ENCODE measurements at regions not wholly inside any gene's neighbourhood (a gene's known extent, or its start where the extent isn't known, plus 50 kb on each side); places are given as distances from the start of the nearest gene placed in this dataset.

DNA sequence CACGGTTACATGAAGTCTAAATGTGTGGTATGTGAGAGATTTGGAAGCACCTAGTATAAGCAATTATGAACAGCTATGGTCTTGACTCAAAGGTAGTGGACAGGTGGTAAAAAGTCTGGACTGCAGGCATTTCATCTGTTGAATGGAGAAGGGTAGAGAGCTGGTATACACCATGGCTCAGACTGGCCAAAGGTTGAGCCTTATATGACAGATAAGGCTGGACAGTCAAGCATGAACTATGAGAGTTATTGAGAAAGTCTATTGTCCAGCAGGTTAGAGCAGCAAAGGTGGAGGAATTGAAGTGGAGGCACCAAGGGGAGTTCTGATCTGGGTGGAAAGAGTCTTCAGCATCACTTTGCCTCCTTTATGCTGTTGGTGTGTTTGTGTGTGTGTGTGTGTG is 346.7 kb upstream of the SLC14A2 start:
- ATAC-seq (ENCODE audit: low read depth) = no peak
- Histone ChIP-seq H3K79me2 (ENCODE audit: control insufficient read depth, insufficient read depth, low read length) (no peaks in the 10 kb centered on the region), H3K9me3 (ENCODE audit: control extremely low read depth in 1 of 3, control insufficient read depth in 2 of 3, insufficient read depth in 1 of 3, low read length in 2 of 3) (peaks cover 0 to 2% (median 0%) of the 10 kb centered on the region in 3 donors), H3K27me3 (replicated peaks in 1 of 4; ENCODE audit: control extremely low read depth in 1 of 4, control insufficient read depth in 3 of 4, insufficient read depth in 4 of 4, low read length in 3 of 4) (peaks cover 0 to 2% (median 0%) of the 10 kb centered on the region in 4 experiments), H3K27ac (ENCODE audit: low read length in 2 of 2) (no peak overlapping the region), H3K4me2 (replicated peaks; ENCODE audit: low read depth, low read length, poor library complexity, severe bottlenecking) (no peak overlapping the region), H2AFZ (ENCODE audit: insufficient read depth, low read depth, low read length, poor library complexity, severe bottlenecking) (no peak overlapping the region), H3K4me1 (ENCODE audit: control insufficient read depth in 2 of 2, insufficient read depth in 2 of 2, low read length in 2 of 2) (no peaks in the 10 kb centered on the region), H3K9ac (ENCODE audit: low read length) (no peak overlapping the region), H3K4me3 (ENCODE audit: control extremely low read depth in 1 of 5, extremely low read depth in 1 of 5, insufficient read depth in 1 of 5, low read depth in 2 of 5, low read length in 4 of 5) (no peak overlapping the region), H4K20me1 (ENCODE audit: control insufficient read depth, insufficient read depth, low read length, poor library complexity, severe bottlenecking) (no peaks in the 10 kb centered on the region), H3K36me3 (replicated peaks in 1 of 2; ENCODE audit: control extremely low read depth in 1 of 2, control insufficient read depth in 1 of 2, extremely low read depth in 1 of 2, insufficient read depth in 2 of 2, low read length in 1 of 2) (no peaks in the 10 kb centered on the region)
- DNase-seq = no peak
- POLR2A ChIA-PET = no interaction called here
- 100% methylated on average over 1 of the region's 1 CpG for WGBS (ENCODE audit: insufficient coverage)
- H3K4me3 Mint-ChIP-seq = no peak overlapping the region
- CTCF ChIA-PET = no interaction called here
- H3K4me1 Mint-ChIP-seq = no peaks in the 10 kb centered on the region
- intact Hi-C loops (cut with micrococcal nuclease) = no loop called here
- no peaks in the 10 kb centered on the region for H3K9me3 Mint-ChIP-seq (ENCODE audit: insufficient read depth)
- H3K27ac Mint-ChIP-seq = no peak overlapping the region
- TF ChIP-seq EZH2 (IDR thresholded peaks at IDR 0.05; ENCODE audit: borderline replicate concordance, insufficient read depth, low read depth, low read length, poor library complexity, severe bottlenecking) = no peak
- TF ChIP-seq, protein P1, sequence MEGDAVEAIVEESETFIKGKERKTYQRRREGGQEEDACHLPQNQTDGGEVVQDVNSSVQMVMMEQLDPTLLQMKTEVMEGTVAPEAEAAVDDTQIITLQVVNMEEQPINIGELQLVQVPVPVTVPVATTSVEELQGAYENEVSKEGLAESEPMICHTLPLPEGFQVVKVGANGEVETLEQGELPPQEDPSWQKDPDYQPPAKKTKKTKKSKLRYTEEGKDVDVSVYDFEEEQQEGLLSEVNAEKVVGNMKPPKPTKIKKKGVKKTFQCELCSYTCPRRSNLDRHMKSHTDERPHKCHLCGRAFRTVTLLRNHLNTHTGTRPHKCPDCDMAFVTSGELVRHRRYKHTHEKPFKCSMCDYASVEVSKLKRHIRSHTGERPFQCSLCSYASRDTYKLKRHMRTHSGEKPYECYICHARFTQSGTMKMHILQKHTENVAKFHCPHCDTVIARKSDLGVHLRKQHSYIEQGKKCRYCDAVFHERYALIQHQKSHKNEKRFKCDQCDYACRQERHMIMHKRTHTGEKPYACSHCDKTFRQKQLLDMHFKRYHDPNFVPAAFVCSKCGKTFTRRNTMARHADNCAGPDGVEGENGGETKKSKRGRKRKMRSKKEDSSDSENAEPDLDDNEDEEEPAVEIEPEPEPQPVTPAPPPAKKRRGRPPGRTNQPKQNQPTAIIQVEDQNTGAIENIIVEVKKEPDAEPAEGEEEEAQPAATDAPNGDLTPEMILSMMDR (IDR thresholded peaks at IDR 0.05) = no peak
- peaks cover 43% of the 10 kb centered on the region for H3K27me3 Mint-ChIP-seq

DNA sequence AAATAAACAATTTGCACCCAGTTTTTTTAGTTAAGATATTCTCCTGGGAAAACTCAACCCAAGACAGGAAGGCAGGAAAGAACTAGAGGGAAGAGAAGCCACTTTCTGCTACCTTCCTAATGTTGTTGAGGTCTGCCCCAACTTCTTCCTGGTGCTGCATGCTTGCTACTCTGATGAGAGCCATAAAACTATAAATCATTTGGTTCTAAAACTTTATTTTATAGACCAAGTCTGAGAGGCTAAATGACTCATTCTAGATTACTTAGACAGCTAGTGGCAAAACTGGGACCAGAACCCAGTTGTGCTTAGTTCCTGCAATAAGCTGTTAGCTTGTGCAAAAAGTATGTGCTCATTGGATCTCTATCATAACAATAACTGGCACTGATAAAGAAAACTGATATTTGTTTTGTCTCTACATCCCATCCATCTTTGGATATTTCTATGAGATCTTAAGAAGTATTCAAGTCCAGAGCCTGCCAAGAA is 344.9 kb upstream of the SLC14A2 start:
- Histone ChIP-seq H3K4me1 (ENCODE audit: control insufficient read depth in 2 of 2, insufficient read depth in 2 of 2, low read length in 2 of 2) (no peaks in the 10 kb centered on the region), H3K9me3 (ENCODE audit: control extremely low read depth in 1 of 3, control insufficient read depth in 2 of 3, insufficient read depth in 1 of 3, low read length in 2 of 3) (peaks cover 0 to 2% (median 0%) of the 10 kb centered on the region in 3 donors), H4K20me1 (ENCODE audit: control insufficient read depth, insufficient read depth, low read length, poor library complexity, severe bottlenecking) (no peaks in the 10 kb centered on the region), H3K4me3 (ENCODE audit: control extremely low read depth in 1 of 5, extremely low read depth in 1 of 5, insufficient read depth in 1 of 5, low read depth in 2 of 5, low read length in 4 of 5) (no peak overlapping the region), H3K27me3 (replicated peaks in 1 of 4; ENCODE audit: control extremely low read depth in 1 of 4, control insufficient read depth in 3 of 4, insufficient read depth in 4 of 4, low read length in 3 of 4) (peaks cover 0 to 2% (median 0%) of the 10 kb centered on the region in 4 experiments), H3K27ac (ENCODE audit: low read length in 2 of 2) (no peak overlapping the region), H3K4me2 (replicated peaks; ENCODE audit: low read depth, low read length, poor library complexity, severe bottlenecking) (no peak overlapping the region), H3K36me3 (replicated peaks in 1 of 2; ENCODE audit: control extremely low read depth in 1 of 2, control insufficient read depth in 1 of 2, extremely low read depth in 1 of 2, insufficient read depth in 2 of 2, low read length in 1 of 2) (no peaks in the 10 kb centered on the region), H2AFZ (ENCODE audit: insufficient read depth, low read depth, low read length, poor library complexity, severe bottlenecking) (no peak overlapping the region), H3K9ac (ENCODE audit: low read length) (no peak overlapping the region), H3K79me2 (ENCODE audit: control insufficient read depth, insufficient read depth, low read length) (no peaks in the 10 kb centered on the region)
- no peak for TF ChIP-seq EZH2 (IDR thresholded peaks at IDR 0.05; ENCODE audit: borderline replicate concordance, insufficient read depth, low read depth, low read length, poor library complexity, severe bottlenecking)
- TF ChIP-seq, protein P1 (IDR thresholded peaks at IDR 0.05) = no peak
- no peak for DNase-seq
- Mint-ChIP-seq H3K27ac (no peak overlapping the region), H3K4me1 (no peaks in the 10 kb centered on the region), H3K9me3 (ENCODE audit: insufficient read depth) (no peaks in the 10 kb centered on the region), H3K4me3 (no peak overlapping the region), H3K27me3 (peaks cover 38% of the 10 kb centered on the region)
- no peak for ATAC-seq (ENCODE audit: low read depth)
- POLR2A ChIA-PET = no interaction called here
- intact Hi-C loops (cut with micrococcal nuclease) = no loop called here
- CTCF ChIA-PET = no interaction called here
